ENCODE measurements at regions not wholly inside any gene's neighbourhood (a gene's known extent, or its start where the extent isn't known, plus 50 kb on each side); places are given as distances from the start of the nearest gene placed in this dataset.

DNA sequence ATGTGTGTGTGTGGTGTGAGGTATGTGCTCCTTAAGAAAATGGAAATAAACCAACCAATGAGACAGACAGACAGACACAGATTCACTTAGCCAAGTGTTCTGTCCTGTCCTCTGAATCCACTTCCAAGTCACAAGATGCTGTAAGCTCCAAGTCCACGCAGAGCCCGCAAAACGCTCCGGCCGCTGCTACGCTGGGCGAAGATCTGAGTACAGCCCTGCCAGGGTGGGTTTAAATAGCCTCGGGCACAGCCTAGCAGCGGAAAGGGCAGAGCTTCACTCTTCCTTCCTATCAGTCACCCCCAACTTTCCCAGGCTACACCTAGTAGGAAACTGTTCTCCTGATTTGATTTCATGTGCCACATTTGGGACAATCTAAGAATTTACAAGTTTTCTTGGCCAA lies 121.2 kb upstream of the ANKRD30BL start:
- TF ChIP-seq, protein P1, sequence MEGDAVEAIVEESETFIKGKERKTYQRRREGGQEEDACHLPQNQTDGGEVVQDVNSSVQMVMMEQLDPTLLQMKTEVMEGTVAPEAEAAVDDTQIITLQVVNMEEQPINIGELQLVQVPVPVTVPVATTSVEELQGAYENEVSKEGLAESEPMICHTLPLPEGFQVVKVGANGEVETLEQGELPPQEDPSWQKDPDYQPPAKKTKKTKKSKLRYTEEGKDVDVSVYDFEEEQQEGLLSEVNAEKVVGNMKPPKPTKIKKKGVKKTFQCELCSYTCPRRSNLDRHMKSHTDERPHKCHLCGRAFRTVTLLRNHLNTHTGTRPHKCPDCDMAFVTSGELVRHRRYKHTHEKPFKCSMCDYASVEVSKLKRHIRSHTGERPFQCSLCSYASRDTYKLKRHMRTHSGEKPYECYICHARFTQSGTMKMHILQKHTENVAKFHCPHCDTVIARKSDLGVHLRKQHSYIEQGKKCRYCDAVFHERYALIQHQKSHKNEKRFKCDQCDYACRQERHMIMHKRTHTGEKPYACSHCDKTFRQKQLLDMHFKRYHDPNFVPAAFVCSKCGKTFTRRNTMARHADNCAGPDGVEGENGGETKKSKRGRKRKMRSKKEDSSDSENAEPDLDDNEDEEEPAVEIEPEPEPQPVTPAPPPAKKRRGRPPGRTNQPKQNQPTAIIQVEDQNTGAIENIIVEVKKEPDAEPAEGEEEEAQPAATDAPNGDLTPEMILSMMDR (IDR thresholded peaks at IDR 0.05; ENCODE audit: low read depth, low read length, missing input control): no peak
- TF ChIP-seq, protein P2, sequence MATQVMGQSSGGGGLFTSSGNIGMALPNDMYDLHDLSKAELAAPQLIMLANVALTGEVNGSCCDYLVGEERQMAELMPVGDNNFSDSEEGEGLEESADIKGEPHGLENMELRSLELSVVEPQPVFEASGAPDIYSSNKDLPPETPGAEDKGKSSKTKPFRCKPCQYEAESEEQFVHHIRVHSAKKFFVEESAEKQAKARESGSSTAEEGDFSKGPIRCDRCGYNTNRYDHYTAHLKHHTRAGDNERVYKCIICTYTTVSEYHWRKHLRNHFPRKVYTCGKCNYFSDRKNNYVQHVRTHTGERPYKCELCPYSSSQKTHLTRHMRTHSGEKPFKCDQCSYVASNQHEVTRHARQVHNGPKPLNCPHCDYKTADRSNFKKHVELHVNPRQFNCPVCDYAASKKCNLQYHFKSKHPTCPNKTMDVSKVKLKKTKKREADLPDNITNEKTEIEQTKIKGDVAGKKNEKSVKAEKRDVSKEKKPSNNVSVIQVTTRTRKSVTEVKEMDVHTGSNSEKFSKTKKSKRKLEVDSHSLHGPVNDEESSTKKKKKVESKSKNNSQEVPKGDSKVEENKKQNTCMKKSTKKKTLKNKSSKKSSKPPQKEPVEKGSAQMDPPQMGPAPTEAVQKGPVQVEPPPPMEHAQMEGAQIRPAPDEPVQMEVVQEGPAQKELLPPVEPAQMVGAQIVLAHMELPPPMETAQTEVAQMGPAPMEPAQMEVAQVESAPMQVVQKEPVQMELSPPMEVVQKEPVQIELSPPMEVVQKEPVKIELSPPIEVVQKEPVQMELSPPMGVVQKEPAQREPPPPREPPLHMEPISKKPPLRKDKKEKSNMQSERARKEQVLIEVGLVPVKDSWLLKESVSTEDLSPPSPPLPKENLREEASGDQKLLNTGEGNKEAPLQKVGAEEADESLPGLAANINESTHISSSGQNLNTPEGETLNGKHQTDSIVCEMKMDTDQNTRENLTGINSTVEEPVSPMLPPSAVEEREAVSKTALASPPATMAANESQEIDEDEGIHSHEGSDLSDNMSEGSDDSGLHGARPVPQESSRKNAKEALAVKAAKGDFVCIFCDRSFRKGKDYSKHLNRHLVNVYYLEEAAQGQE (IDR thresholded peaks at IDR 0.05): no peak
- TF ChIP-seq JUND (IDR thresholded peaks at IDR 0.05) (no peak), TAF1 (conservative IDR thresholded peaks at IDR 0.05) (no peak), RAD21 (IDR thresholded peaks at IDR 0.05) (no peak), FOXA2 (IDR thresholded peaks at IDR 0.05) (no peak), EGR1 (IDR thresholded peaks at IDR 0.05; ENCODE audit: low read depth in 2 of 2) (no peak), RXRA (IDR thresholded peaks at IDR 0.05) (no peak), SP1 (IDR thresholded peaks at IDR 0.05) (no peak), GABPA (IDR thresholded peaks at IDR 0.05 in 1 of 2, conservative IDR thresholded peaks at IDR 0.05 in 1 of 2) (no peak)
- TF ChIP-seq, protein P3, sequence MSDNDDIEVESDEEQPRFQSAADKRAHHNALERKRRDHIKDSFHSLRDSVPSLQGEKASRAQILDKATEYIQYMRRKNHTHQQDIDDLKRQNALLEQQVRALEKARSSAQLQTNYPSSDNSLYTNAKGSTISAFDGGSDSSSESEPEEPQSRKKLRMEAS (IDR thresholded peaks at IDR 0.05): no peak

Measured in liver (tissue), 3 donors.